Mammary epithelial cell (primary cell): ENCODE measurements at regions not wholly inside any gene's neighbourhood (a gene's known extent, or its start where the extent isn't known, plus 50 kb on each side); places are given as distances from the start of the nearest gene placed in this dataset.
"Not testable (repeated sequence)": the region's sequence is repeated elsewhere in the genome, so short reads cannot be mapped to it uniquely, and the experiment has no call there.

ENCODE experiments used
- EZH2 ChIP-seq: IDR thresholded peaks from 2 replicates; pipeline ENCODE4 v1.6.1; 2012; ENCODE audit warnings: low read length, inconsistent platforms, borderline replicate concordance
- TF ChIP-seq, protein P1 (sequence below), 2 donors: IDR thresholded peaks in 1 of 2; conservative IDR thresholded peaks in 1 of 2; 2 replicates each; pipeline ENCODE4 v1.5.1; 2011 to 2012; ENCODE audit warnings: inconsistent platforms in 2 of 2, low read length in 2 of 2, mild to moderate bottlenecking in 2 of 2, control low read depth in 1 of 2, low read depth in 1 of 2; ENCODE audit not compliant: insufficient read depth in 1 of 2; ENCODE audit errors: extremely low read depth in 1 of 2

DNA sequence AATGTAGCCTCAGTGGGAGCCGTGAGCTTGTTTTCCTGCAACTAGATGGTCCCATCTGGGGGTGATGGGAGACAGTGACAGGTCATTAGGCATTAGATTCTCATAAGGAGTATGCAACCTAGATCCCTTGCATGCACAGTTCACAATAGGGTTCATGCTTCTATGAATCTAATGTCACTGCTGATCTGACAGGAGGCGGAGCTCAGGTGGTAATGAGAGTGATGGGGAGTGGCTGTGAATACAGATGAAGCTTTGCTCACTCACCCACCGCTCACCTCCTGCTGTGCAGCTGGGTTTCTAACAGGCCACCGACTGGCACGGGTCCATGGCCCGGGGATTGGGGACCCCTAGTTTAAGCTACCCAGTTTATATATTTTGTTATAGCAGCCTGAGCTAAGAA is 100.2 kb downstream of the APOB start:
- TF ChIP-seq, protein P1, sequence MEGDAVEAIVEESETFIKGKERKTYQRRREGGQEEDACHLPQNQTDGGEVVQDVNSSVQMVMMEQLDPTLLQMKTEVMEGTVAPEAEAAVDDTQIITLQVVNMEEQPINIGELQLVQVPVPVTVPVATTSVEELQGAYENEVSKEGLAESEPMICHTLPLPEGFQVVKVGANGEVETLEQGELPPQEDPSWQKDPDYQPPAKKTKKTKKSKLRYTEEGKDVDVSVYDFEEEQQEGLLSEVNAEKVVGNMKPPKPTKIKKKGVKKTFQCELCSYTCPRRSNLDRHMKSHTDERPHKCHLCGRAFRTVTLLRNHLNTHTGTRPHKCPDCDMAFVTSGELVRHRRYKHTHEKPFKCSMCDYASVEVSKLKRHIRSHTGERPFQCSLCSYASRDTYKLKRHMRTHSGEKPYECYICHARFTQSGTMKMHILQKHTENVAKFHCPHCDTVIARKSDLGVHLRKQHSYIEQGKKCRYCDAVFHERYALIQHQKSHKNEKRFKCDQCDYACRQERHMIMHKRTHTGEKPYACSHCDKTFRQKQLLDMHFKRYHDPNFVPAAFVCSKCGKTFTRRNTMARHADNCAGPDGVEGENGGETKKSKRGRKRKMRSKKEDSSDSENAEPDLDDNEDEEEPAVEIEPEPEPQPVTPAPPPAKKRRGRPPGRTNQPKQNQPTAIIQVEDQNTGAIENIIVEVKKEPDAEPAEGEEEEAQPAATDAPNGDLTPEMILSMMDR (conservative IDR thresholded peaks at IDR 0.05 in 1 of 2, IDR thresholded peaks at IDR 0.05 in 1 of 2; ENCODE audit: extremely low read depth in 1 of 2, insufficient read depth in 1 of 2, low read depth in 1 of 2, low read length in 2 of 2) = not testable (repeated sequence)
- TF ChIP-seq EZH2 = not testable (repeated sequence)
